NCI-H1436 treated with DMSO at 0.1 percent for 48 hours (cell line): ENCODE measurements at regions not wholly inside any gene's neighbourhood (a gene's known extent, or its start where the extent isn't known, plus 50 kb on each side); places are given as distances from the start of the nearest gene placed in this dataset.
"Not testable (repeated sequence)": the region's sequence is repeated elsewhere in the genome, so short reads cannot be mapped to it uniquely, and the experiment has no call there.

Source experiments
- DNase-seq: peaks from one replicate; lab custom pipeline; 2025; lab: John Stamatoyannopoulos, UW

- no peak for DNase-seq
Measured at GRCh38 chr16:48997946-48998345, 283.7 kb downstream of the CBLN1 start.

GRCh38 chr16:48997081-48997615, 284.5 kb downstream of the CBLN1 start:
- no peak for DNase-seq

- DNase-seq: no peak
Measured at GRCh38 chr16:48978501-48978900, 303.1 kb downstream of the CBLN1 start.

- no peak for DNase-seq
Measured at GRCh38 chr16:48972236-48972635, 309.4 kb downstream of the CBLN1 start.

- peak; percentile 89 for DNase-seq
Measured at GRCh38 chr16:48971571-48972077, 310.0 kb downstream of the CBLN1 start.

- no peak for DNase-seq
Measured at GRCh38 chr16:48970216-48970615, 311.4 kb downstream of the CBLN1 start.

- no peak for DNase-seq
Measured at GRCh38 chr16:48969611-48970010, 312.0 kb downstream of the CBLN1 start.

GRCh38 chr16:48965386-48965785, 316.3 kb downstream of the CBLN1 start:
- DNase-seq: peak; percentile 87

- no peak for DNase-seq
Measured at GRCh38 chr16:48963901-48964615, 317.6 kb downstream of the CBLN1 start.

- DNase-seq: no peak
Measured at GRCh38 chr16:48963306-48963705, 318.3 kb downstream of the CBLN1 start.

- no peak for DNase-seq
Measured at GRCh38 chr16:48961546-48961945, 320.1 kb downstream of the CBLN1 start.

- no peak for DNase-seq
Measured at GRCh38 chr16:48960830-48961229, 320.8 kb downstream of the CBLN1 start.

GRCh38 chr16:48959747-48960146, 321.9 kb downstream of the CBLN1 start:
- no peak for DNase-seq

- no peak for DNase-seq
Measured at GRCh38 chr16:48959204-48959603, 322.4 kb downstream of the CBLN1 start.

- DNase-seq: no peak
Measured at GRCh38 chr16:48958681-48959080, 323.0 kb downstream of the CBLN1 start.

GRCh38 chr16:48956620-48957019, 325.0 kb downstream of the CBLN1 start:
- no peak for DNase-seq

- no peak for DNase-seq
Measured at GRCh38 chr16:48955837-48956236, 325.8 kb downstream of the CBLN1 start.

GRCh38 chr16:48951621-48952125, 330.0 kb downstream of the CBLN1 start:
- DNase-seq: not testable (repeated sequence)

- no peak for DNase-seq
Measured at GRCh38 chr16:48950184-48950583, 331.5 kb downstream of the CBLN1 start.

- DNase-seq: no peak
Measured at GRCh38 chr16:48949636-48950035, 332.0 kb downstream of the CBLN1 start.

GRCh38 chr16:48948911-48949310, 332.7 kb downstream of the CBLN1 start:
- no peak for DNase-seq

GRCh38 chr16:48947371-48947713, 334.3 kb downstream of the CBLN1 start:
- no peak for DNase-seq

- DNase-seq: no peak
Measured at GRCh38 chr16:48946686-48947370, 334.8 kb downstream of the CBLN1 start.
